HL-60 (cell line): ENCODE measurements at regions not wholly inside any gene's neighbourhood (a gene's known extent, or its start where the extent isn't known, plus 50 kb on each side); places are given as distances from the start of the nearest gene placed in this dataset.

Experiments
- DNase-seq, 2 experiments: peaks; one replicate each; pipeline ENCODE4 v3.0.0-alpha.2; 2010 to 2020; ENCODE audit warnings: low read depth in 1 of 2, low spot score in 1 of 2
- H3K27ac ChIP-seq: fragments of 250-450 bp; sonication (Bioruptor Pico); replicated peaks from 2 replicates; pipeline ENCODE4 v1.5.1; 2020; ENCODE audit warnings: mild to moderate bottlenecking, moderate library complexity
- H3K27me3 ChIP-seq: fragments of 250-450 bp; sonication (Bioruptor Pico); 2 replicates; pipeline ENCODE4 v1.5.1; 2021; ENCODE audit warnings: mild to moderate bottlenecking, moderate library complexity; ENCODE audit not compliant: insufficient read depth, poor library complexity, severe bottlenecking
- H3K4me3 ChIP-seq: replicated peaks from 2 replicates; pipeline ENCODE4 v1.5.1; 2011; ENCODE audit warnings: mild to moderate bottlenecking, control low read depth, low read length; ENCODE audit not compliant: insufficient read depth
- CTCF ChIP-seq: IDR thresholded peaks from one replicate; pipeline ENCODE4 v1.5.1; 2011; ENCODE audit warnings: low read length, control low read depth, inconsistent platforms; ENCODE audit not compliant: insufficient read depth
- GABPA ChIP-seq: IDR thresholded peaks from 2 replicates; pipeline ENCODE4 v1.6.1; 2012; ENCODE audit warnings: low read depth
- POLR2AphosphoS5 ChIP-seq: IDR thresholded peaks from 2 replicates; pipeline ENCODE4 v1.6.1; 2012; ENCODE audit warnings: low read depth
- SPI1 ChIP-seq: IDR thresholded peaks from 2 replicates; pipeline ENCODE4 v1.6.1; 2012; ENCODE audit warnings: low read depth, mild to moderate bottlenecking, borderline replicate concordance
- TF ChIP-seq, protein P1 (sequence below): IDR thresholded peaks from 2 replicates; pipeline ENCODE4 v1.6.1; 2012; ENCODE audit warnings: low read depth; ENCODE audit not compliant: insufficient replicate concordance

- TF ChIP-seq POLR2AphosphoS5 (no peak), SPI1 (no peak), CTCF (no peak), GABPA (no peak)
- TF ChIP-seq, protein P1, sequence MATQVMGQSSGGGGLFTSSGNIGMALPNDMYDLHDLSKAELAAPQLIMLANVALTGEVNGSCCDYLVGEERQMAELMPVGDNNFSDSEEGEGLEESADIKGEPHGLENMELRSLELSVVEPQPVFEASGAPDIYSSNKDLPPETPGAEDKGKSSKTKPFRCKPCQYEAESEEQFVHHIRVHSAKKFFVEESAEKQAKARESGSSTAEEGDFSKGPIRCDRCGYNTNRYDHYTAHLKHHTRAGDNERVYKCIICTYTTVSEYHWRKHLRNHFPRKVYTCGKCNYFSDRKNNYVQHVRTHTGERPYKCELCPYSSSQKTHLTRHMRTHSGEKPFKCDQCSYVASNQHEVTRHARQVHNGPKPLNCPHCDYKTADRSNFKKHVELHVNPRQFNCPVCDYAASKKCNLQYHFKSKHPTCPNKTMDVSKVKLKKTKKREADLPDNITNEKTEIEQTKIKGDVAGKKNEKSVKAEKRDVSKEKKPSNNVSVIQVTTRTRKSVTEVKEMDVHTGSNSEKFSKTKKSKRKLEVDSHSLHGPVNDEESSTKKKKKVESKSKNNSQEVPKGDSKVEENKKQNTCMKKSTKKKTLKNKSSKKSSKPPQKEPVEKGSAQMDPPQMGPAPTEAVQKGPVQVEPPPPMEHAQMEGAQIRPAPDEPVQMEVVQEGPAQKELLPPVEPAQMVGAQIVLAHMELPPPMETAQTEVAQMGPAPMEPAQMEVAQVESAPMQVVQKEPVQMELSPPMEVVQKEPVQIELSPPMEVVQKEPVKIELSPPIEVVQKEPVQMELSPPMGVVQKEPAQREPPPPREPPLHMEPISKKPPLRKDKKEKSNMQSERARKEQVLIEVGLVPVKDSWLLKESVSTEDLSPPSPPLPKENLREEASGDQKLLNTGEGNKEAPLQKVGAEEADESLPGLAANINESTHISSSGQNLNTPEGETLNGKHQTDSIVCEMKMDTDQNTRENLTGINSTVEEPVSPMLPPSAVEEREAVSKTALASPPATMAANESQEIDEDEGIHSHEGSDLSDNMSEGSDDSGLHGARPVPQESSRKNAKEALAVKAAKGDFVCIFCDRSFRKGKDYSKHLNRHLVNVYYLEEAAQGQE, result no peak
- DNase-seq, result no peak
- Histone ChIP-seq H3K27ac (no peak overlapping the region), H3K27me3 (no peaks in the 10 kb centered on the region), H3K4me3 (no peak overlapping the region)
Observed at GRCh38 chr1:4086921-4087320, 186.8 kb upstream of the C1orf174 start.

GRCh38 chr1:4087530-4088420 is 187.7 kb upstream of the C1orf174 start:
- Histone ChIP-seq H3K4me3 (no peak overlapping the region), H3K27ac (no peak overlapping the region), H3K27me3 (no peaks in the 10 kb centered on the region)
- DNase-seq, result no peak
- TF ChIP-seq CTCF (no peak), SPI1 (no peak)

GRCh38 chr1:4088676-4089075 is 188.6 kb upstream of the C1orf174 start:
- no peak for TF ChIP-seq SPI1
- no peak for TF ChIP-seq GABPA
- TF ChIP-seq CTCF, result no peak
- TF ChIP-seq POLR2AphosphoS5, result no peak
- TF ChIP-seq, protein P1, result no peak
- H3K27me3 ChIP-seq, result no peaks in the 10 kb centered on the region
- H3K27ac ChIP-seq, result no peak overlapping the region
- DNase-seq, result no peak
- no peak overlapping the region for H3K4me3 ChIP-seq
